DMS153 (cell line): ENCODE measurements at regions not wholly inside any gene's neighbourhood (a gene's known extent, or its start where the extent isn't known, plus 50 kb on each side); places are given as distances from the start of the nearest gene placed in this dataset.

Source experiments
- DNase-seq: peaks from one replicate; lab custom pipeline; 2025; lab: John Stamatoyannopoulos, UW

DNA sequence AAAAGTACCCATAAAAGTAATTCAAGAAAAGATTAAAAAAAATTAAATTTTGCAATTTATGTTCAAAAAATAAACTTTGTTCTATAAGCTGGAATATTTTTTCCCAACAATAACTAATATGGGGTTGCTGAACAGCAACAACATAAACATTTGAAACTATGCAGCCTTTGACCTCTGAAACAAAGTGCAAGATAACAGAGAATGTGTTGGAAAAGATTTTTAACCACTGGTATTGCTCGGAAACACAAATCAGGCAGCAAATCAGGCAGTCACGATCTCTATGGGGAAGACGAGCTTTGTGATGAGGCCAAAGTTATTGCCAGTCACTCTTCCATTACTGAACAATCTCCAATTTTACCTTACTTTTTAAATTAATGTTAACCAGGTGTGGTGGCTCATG is 332.1 kb downstream of the PABPC4L start:
- no peak for DNase-seq

DNA sequence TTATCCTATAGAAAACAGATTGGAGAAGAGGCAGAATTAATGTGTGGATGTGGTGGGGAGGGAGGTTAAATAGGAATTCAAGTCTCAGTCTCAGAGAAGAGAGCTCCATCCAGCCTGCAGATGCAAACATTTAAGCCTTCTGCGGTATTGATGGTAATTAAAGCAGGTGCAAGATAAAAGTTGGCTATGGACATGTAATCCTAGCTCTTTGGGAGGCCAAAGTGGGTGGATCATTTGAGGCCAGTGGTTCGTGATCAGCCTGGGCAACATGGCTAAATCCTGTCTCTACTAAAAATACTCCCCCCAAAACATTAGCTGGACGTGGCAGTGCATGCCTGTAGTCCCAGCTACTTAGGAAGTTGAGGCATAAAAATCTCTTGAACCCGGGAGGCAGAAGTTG is 332.7 kb downstream of the PABPC4L start:
- no peak for DNase-seq

DNA sequence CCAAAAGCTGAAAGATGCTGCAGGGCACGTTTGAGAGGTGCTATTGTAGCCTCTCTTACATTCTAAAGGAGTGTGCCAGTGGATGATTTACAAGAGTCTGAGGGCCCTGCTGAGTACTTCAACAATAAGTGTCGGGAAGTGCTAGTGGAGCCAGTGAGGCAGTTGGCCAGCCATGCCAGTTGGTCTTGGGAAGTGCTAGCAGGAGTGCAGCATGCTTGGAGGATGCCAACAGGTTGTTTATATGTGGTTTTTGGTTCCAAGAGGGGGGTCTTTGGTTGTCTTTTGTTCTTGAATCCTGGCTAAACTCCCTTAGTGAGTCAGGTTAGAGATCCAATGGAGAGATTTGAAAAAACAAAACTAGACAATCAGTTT is 335.3 kb downstream of the PABPC4L start:
- no peak for DNase-seq

DNA sequence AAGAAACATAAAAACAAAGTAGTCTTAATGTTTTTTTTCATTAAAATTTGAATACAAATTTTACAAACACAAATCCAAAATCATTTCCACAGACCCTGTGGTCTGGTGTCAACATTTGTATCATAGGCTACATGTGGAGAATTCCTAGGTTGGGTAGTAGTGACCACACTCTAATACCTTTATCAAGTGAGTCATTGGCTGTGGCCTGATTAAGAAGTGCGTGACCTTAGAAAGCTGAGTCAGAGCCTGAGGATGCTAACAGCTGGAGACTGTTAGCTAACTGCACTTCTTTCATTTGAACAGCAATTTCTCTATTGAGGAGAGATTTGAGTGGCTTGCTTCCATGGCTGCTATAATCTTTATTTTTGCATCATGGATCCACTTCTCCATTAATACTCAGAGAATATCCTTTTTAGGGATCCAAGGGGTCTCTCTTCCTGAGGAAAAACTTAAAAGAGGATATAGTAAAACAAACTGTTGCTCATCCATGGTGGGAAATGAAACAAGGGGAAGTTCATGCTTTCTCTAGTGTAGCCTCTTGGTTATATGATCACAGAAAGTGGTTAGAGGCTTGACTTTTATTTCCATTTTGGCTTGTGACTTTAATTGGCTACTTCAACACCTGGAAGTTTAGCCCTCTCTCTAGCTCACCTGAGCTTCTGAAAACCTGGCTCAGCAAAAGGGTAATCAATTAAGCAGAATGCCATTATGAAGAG is 335.8 kb downstream of the PABPC4L start:
- DNase-seq = no peak

- no peak for DNase-seq
Measured at GRCh38 chr4:133863153-133863552, 338.4 kb downstream of the PABPC4L start.

DNA sequence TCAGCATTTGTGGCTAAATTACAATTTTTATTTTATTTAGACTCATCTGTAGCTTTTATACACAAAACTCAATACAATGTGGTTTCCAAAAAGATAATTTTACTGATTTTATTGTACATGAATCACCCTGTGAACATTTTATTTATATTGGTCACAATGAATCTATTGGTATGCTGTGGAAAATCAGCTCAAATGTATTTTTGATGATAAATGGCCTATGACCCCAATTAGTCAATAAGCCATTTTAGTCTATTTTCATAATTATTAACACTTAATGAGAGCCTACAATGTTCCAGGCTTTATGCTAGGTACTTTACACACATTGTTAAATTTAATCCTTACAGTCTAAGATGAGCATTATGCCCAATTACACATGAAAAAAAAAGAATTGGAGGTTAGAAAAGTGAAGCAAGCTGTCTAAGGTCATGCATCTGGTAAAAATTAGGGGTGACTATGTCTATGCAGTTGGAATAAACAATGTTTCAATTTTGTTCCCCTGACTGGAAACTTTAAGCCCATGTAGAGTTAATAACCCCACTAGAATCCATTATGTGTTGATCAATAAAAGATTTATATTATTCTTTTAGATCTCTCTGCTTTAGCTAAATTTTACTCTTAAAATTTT is 344.7 kb downstream of the PABPC4L start:
- no peak for DNase-seq

GRCh38 chr4:133855001-133855400 is 346.6 kb downstream of the PABPC4L start:
- DNase-seq = no peak

DNA sequence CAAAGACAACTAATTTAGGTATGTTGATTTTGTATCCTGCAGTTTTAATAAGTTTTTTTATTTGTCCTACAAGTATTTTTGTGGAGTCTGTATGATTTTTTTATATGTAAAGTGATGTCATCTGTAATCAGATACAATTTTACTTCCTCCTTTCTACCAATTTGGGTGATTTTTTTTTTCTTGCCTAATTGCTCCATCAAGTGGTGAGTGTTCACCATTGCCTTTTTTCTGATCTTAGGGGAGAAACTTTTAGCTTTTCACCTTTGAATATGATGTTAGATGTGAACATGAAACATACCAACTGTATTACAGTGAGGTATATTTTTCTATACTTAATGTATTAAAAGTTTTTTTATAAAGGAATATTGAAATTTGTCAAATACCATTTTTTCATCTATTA is 362.3 kb downstream of the PABPC4L start:
- DNase-seq = no peak

DNA sequence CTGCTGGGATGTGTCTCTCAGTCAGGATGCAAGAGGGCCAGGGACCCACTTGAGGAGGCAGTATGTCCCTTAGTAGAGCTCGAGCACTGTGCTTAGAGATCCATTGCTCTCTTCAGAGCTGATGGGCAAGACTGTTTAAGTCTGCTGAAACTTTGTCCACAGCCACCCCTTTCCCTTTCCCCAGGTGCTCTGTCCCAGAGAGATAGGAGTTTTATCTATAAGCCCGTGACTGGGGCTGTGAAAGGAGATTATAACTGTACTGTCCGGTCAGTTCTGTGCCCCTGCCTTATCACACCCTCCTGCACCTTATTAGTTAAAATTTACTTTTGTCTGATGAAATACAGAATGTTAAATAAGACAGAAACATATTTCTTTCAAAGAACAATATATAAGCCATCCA is 378.4 kb downstream of the PABPC4L start:
- no peak for DNase-seq

DNA sequence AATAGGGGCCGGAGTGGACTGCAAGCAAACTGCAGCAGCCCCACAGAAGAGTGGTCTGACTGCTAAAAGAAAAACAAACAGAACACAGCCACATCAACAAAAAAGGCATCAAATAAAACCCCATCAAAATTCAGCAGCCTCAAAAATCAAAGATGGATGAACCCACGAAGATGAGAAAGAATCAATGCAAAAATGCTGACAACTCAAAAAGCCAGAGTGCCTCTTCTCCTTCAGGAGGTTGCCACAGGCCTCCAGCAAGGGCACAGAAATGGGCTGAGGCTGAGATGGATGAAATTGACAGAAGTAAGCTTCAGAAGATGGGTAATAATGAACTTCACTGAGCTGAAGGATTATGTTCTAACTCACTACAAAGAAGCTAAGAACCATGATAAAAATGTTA is 388.6 kb downstream of the PABPC4L start:
- DNase-seq = no peak

- DNase-seq = no peak
Measured at GRCh38 chr4:133812236-133812635, 389.4 kb downstream of the PABPC4L start.

- peak; percentile 59 for DNase-seq
Measured at GRCh38 chr4:133808151-133808550, 393.4 kb downstream of the PABPC4L start.

DNA sequence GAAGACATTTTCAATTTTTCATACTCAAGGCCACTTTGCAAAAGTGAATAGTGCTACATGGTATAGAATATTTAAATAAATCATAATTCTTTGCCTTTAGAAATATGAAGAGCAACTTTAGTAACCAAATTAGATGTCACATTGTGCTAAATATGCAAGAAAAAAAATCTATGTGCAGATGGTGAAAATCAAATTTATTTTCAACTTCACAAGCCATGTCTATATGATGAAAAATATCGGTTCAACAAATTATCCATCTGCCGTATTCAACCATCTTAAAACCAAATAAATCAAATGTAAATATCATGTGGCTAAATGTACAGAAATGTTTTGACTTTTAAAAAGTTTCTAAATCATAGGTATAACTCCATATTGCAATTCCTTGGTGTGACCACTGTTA is 398.2 kb downstream of the PABPC4L start:
- no peak for DNase-seq

- DNase-seq = no peak
Measured at GRCh38 chr4:133802359-133803140, 399.0 kb downstream of the PABPC4L start.

GRCh38 chr4:133801883-133802282 is 399.7 kb downstream of the PABPC4L start:
- no peak for DNase-seq

- no peak for DNase-seq
Measured at GRCh38 chr4:133800966-133801365, 400.6 kb downstream of the PABPC4L start.

GRCh38 chr4:133799717-133800315 is 401.8 kb downstream of the PABPC4L start:
- no peak for DNase-seq

- DNase-seq = no peak
Measured at GRCh38 chr4:133777661-133778060, 423.9 kb downstream of the PABPC4L start.

DNA sequence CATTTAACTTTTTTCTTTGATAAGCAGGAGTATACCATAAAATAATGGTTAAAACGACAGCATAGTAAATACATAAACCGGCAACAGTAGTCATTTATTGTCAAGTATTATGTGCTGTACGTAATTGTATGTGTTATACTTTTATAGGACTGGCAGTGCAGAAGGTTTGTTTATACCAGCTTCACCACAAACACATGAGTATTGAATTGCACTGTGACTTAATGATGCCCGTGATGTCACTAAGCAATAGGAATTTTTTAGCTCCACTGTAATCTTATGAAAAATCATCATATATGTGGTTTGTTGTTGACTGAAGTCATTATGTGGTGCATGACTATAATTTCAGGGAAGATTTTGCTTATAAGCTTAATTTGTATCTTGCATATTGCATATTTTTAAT is 424.6 kb downstream of the PABPC4L start:
- DNase-seq = no peak

GRCh38 chr4:133776503-133776902 is 425.1 kb downstream of the PABPC4L start:
- no peak for DNase-seq

DNA sequence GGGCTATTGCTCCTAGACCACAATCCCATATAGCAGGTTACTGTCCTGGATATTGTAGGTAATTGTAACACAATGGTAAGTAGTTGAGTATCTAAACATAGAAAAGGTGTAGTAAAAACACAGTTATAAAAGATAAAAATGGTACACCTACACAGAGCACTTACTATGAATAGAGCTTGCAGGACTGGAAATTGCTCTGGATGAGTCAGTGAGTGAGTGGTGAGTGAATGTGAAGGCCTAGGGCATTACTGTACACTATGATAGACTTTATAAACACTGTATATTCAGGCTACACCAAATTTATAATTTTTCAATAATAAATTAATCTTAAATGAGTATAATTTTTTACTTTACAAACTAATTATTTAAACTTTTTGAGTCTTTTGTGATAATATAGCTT is 425.7 kb downstream of the PABPC4L start:
- no peak for DNase-seq

- no peak for DNase-seq
Measured at GRCh38 chr4:133775469-133775868, 426.1 kb downstream of the PABPC4L start.

DNA sequence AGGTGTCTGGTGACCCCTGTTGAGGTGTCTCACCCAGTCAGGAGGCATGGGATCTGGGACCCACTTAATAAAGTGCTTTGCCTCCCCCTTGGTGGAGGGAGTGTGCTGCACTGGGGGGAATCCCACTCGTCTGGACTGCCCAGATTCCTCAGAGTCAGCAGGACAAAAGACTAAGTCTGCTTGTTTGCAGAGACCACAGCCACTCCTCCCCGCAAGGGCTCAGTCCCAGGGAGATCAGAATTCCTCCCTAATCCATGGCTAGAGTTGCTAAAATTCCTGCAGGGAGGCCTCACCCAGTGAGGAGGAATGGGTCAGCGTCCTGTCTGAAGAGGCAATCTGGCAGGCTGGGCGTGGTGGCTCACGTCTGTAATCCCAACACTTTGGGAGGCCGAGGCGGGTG is 442.2 kb downstream of the PABPC4L start:
- DNase-seq = no peak
